ENCODE measurements at regions not wholly inside any gene's neighbourhood (a gene's known extent, or its start where the extent isn't known, plus 50 kb on each side); places are given as distances from the start of the nearest gene placed in this dataset.
"Not testable (repeated sequence)": the region's sequence is repeated elsewhere in the genome, so short reads cannot be mapped to it uniquely, and the experiment has no call there.

DNA sequence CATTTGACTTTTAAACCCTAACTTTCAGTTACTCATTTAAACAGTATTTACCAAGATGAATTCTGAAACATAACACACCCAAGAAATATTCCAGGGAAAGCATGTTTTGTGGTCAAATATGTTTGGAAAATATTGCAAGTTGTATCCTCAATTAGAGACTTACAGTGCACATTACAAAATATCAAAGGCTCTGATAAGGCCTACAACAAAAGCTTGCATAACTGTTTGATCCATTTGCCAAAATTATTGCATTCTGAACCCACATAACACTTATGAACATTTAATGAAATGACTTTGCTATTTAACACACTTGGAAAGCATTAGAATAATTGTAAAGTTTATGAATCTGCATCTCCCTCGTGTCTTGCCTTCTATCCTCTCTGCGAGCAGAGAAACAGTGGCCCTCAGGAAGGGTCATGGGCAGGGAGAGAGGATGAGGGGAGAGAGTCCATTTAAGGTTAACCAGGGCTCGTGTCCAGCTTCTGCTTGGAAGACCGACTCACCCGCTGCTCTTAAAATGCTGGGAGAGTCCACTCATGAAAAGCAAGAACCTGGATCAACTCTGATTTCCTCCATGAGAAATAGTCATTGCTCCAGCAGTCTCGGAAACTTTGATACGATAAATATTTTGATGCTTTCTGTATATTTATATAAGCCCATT lies 408.2 kb upstream of the ZMIZ1 start:
- Histone ChIP-seq H3K4me3 (no peak overlapping the region), H3K36me3 (no peaks in the 10 kb centered on the region), H3K27me3 (no peaks in the 10 kb centered on the region), H3K27ac (no peak overlapping the region), H3K4me1 (ENCODE audit: insufficient read depth) (peaks cover 4% of the 10 kb centered on the region), H3K9me3 (no peaks in the 10 kb centered on the region)
- TF ChIP-seq POLR2A (IDR thresholded peaks at IDR 0.05) (no peak), EP300 (IDR thresholded peaks at IDR 0.05) (no peak)
- TF ChIP-seq, protein P1, sequence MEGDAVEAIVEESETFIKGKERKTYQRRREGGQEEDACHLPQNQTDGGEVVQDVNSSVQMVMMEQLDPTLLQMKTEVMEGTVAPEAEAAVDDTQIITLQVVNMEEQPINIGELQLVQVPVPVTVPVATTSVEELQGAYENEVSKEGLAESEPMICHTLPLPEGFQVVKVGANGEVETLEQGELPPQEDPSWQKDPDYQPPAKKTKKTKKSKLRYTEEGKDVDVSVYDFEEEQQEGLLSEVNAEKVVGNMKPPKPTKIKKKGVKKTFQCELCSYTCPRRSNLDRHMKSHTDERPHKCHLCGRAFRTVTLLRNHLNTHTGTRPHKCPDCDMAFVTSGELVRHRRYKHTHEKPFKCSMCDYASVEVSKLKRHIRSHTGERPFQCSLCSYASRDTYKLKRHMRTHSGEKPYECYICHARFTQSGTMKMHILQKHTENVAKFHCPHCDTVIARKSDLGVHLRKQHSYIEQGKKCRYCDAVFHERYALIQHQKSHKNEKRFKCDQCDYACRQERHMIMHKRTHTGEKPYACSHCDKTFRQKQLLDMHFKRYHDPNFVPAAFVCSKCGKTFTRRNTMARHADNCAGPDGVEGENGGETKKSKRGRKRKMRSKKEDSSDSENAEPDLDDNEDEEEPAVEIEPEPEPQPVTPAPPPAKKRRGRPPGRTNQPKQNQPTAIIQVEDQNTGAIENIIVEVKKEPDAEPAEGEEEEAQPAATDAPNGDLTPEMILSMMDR (IDR thresholded peaks at IDR 0.05), result no peak
- intact Hi-C loops (cut with DNase I), result no loop called here
- WGBS, 3 donors, result 19 to 36% (median 27%) methylated on average over 7 of the region's 7 CpGs
- peak; percentile 30 to 49 (median 42) for DNase-seq

DNA sequence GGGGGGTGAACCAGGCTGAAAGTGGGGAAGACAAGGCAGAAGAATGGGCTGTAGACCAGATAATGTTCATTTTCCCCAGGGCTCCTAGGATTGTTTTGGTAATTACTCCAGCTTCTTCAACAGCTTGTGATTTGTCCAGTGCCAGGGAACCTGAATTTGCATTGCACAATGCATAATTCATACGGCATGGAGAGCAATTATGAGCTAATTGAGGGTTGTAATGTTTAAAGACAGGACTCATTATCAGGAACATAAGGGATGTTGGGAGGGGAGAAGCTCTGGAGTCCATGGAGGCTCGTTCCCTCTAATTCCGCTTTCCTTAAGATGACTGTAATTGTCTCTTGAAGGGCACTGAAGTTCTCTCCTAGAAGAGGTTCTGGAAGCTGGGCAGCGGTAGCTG lies 405.0 kb upstream of the ZMIZ1 start:
- intact Hi-C loops (cut with DNase I), result no loop called here
- Histone ChIP-seq H3K27ac (no peak overlapping the region), H3K4me3 (no peak overlapping the region), H3K27me3 (no peaks in the 10 kb centered on the region), H3K4me1 (ENCODE audit: insufficient read depth) (peaks cover 4% of the 10 kb centered on the region), H3K36me3 (no peaks in the 10 kb centered on the region), H3K9me3 (no peaks in the 10 kb centered on the region)
- TF ChIP-seq EP300 (IDR thresholded peaks at IDR 0.05) (no peak), POLR2A (IDR thresholded peaks at IDR 0.05) (no peak)
- TF ChIP-seq, protein P1 (IDR thresholded peaks at IDR 0.05), result no peak
- DNase-seq, result no peak
- WGBS, 3 donors, result 87 to 96% (median 89%) methylated on average over 4 of the region's 4 CpGs

DNA sequence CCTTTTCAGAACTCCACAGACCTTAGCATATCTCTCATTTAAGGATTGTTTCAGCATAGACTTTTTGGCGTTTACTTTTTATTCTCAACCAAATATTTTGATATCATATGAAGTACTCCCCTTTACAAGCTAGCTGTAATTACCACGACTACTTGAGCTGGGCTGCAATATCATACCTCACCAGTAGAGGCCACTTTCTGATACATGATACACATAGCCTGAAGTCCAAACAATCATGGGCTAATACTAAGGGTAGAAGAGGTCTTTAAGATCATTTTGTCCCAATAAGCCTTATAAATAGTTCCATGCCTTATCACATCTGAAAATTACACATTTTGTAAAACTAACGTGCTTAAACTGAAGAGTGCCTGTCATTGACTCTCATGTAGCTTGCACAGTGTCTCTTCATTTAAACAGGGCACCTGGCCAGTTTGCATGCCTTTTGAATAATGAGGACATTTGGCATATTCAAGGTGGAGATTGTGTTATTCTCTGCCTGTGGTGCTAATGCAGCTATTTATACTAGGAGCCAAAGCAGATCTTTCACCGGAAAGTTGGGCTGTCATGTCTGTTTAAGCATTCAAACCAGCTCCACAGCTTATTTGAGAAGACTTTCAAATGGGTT lies 403.7 kb upstream of the ZMIZ1 start:
- TF ChIP-seq POLR2A (IDR thresholded peaks at IDR 0.05) (no peak), EP300 (IDR thresholded peaks at IDR 0.05) (no peak)
- TF ChIP-seq, protein P1 (IDR thresholded peaks at IDR 0.05), result no peak
- Histone ChIP-seq H3K9me3 (no peaks in the 10 kb centered on the region), H3K36me3 (no peaks in the 10 kb centered on the region), H3K27ac (no peak overlapping the region), H3K4me3 (no peak overlapping the region), H3K4me1 (ENCODE audit: insufficient read depth) (peaks cover 4% of the 10 kb centered on the region), H3K27me3 (no peaks in the 10 kb centered on the region)
- WGBS, 3 donors, result 64 to 78% (median 67%) methylated on average over 4 of the region's 4 CpGs
- intact Hi-C loops (cut with DNase I), result no loop called here
- no peak for DNase-seq

DNA sequence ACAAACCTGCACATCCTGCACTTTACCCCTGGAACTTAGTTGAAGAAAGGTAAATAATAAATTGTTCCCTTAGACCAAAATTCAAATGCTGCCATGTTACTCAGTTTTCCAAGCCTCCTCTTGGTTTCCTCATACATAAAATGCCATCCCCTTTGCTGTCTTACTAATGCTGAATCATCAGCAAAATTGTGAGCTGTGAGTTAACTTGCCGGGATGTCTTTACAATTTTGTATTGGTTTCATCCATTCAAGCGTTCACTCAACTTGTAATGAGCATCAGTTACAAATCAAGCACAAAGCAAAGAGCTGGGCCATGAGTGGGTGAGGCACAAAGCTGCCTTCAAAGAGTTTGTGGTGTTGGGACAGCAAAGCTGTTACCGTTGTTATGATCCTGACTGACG lies 395.8 kb upstream of the ZMIZ1 start:
- DNase-seq, result no peak
- H3K27ac ChIP-seq, result no peak overlapping the region
- H3K9me3 ChIP-seq, result no peaks in the 10 kb centered on the region
- no peaks in the 10 kb centered on the region for H3K4me1 ChIP-seq (ENCODE audit: insufficient read depth)
- WGBS, 3 donors, result 76 to 88% (median 84%) methylated on average over 4 of the region's 4 CpGs
- H3K36me3 ChIP-seq, result no peaks in the 10 kb centered on the region
- intact Hi-C loops (cut with DNase I), result no loop called here
- no peak overlapping the region for H3K4me3 ChIP-seq
- TF ChIP-seq EP300 (IDR thresholded peaks at IDR 0.05) (no peak), POLR2A (IDR thresholded peaks at IDR 0.05) (no peak)
- TF ChIP-seq, protein P1 (IDR thresholded peaks at IDR 0.05), result no peak
- H3K27me3 ChIP-seq, result no peaks in the 10 kb centered on the region

DNA sequence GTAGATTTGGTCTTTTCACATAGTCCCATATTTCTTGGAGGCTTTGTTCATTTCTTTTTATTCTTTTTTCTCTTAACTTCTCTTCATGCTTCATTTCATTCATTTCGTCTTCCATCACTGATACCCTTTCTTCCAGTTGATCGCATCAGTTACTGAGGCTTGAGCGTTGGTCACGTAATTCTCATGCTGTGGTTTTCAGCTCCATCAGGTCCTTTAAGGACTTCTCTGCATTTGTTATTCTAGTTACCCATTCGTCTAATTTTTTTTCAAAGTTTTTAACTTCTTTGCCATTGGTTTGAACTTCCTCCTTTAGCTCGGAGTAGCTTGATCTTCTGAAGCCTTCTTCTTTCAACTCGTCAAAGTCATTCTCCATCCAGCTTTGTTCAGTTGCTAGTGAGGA lies 387.6 kb upstream of the ZMIZ1 start:
- H3K9me3 ChIP-seq; intact Hi-C loops (cut with DNase I); H3K36me3 ChIP-seq; H3K4me1 ChIP-seq (ENCODE audit: insufficient read depth); H3K27ac ChIP-seq; H3K4me3 ChIP-seq; H3K27me3 ChIP-seq; DNase-seq: not testable (repeated sequence)
- WGBS, 3 donors, result 88 to 97% (median 97%) methylated on average over 7 of the region's 7 CpGs

DNA sequence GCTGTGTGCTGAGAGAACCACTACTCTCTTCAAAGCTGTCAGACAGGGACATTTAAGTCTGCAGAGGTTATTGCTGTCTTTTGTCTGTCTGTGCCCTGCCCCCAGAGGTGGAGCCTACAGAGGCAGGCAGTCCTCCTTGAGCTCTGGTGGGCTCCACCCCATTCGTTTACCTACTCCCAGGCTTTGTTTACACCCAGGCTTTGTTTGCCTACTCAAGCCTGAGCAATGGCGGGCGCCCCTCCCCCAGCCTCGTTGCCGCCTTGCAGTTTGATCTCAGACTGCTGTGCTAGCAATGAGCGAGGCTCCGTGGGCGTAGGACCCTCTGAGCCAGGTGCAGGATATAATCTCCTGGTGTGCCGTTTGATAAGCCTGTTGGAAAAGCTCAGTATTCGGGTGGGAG lies 386.8 kb upstream of the ZMIZ1 start:
- H3K27ac ChIP-seq; H3K27me3 ChIP-seq; H3K4me3 ChIP-seq; intact Hi-C loops (cut with DNase I); DNase-seq; H3K36me3 ChIP-seq; H3K9me3 ChIP-seq; H3K4me1 ChIP-seq (ENCODE audit: insufficient read depth): not testable (repeated sequence)
- WGBS, 3 donors, result 85 to 92% (median 88%) methylated on average over 10 of the region's 10 CpGs
